ENCODE measurements at regions not wholly inside any gene's neighbourhood (a gene's known extent, or its start where the extent isn't known, plus 50 kb on each side); places are given as distances from the start of the nearest gene placed in this dataset.

DNA sequence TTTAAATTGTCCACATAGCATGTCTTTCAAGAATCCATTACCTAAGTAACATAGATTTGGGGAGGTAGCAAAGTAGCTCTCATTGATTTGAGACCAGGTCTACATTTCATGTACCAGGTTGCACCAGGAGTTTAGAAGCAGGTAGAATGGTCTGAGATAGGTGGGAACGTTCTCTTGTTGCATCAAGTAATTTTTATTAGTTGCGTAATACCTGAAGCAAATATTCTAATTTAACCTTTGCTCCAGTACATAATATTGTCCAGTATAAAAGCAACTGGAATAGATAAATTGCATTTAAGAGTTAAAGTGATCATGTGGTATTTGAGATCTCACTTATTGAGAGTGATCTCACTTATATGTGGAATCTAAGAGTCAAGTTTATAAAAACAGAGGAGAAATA, 597.1 kb upstream of the PRMT6 start:
- H3K23ac ChIP-seq (ENCODE audit: insufficient read length, low read depth, low read length), result no peak overlapping the region
- no peak overlapping the region for H2BK12ac ChIP-seq (ENCODE audit: insufficient read length, low read depth, low read length)
- TF ChIP-seq CTCF (conservative IDR thresholded peaks at IDR 0.05), result no peak
- no CpG with 5 or more reads among the region's 2 CpGs for WGBS (ENCODE audit: extremely low coverage, insufficient read length, low lambda C conversion rate)
- no peak overlapping the region for H4K8ac ChIP-seq (replicated peaks; ENCODE audit: insufficient read length, low read depth, low read length)
- no peaks in the 10 kb centered on the region for H3K23me2 ChIP-seq (ENCODE audit: insufficient read length, low read depth, low read length, poor library complexity, severe bottlenecking)
- H3K4me2 ChIP-seq (ENCODE audit: insufficient read depth, insufficient read length, low read length), result no peak overlapping the region
- H4K5ac ChIP-seq (ENCODE audit: insufficient read length, low read depth, low read length), result no peak overlapping the region
- no peak overlapping the region for H3K4ac ChIP-seq (ENCODE audit: low read depth, low read length)
- H3K79me1 ChIP-seq (ENCODE audit: insufficient read depth, low read depth, low read length, poor library complexity, severe bottlenecking), result no peaks in the 10 kb centered on the region
- no peak overlapping the region for H2AFZ ChIP-seq (ENCODE audit: low read length)
- H2BK20ac ChIP-seq (ENCODE audit: low read depth, low read length, poor library complexity, severe bottlenecking), result no peak overlapping the region
- no peaks in the 10 kb centered on the region for H4K20me1 ChIP-seq (ENCODE audit: control insufficient read depth, insufficient read depth, insufficient read length)
- H3K14ac ChIP-seq (ENCODE audit: insufficient read depth, low read length), result no peak overlapping the region
- H3T11ph ChIP-seq (ENCODE audit: low read length), result no peak overlapping the region
- H2BK5ac ChIP-seq (ENCODE audit: insufficient read length, low read length), result no peak overlapping the region
- H3K4me3 Mint-ChIP-seq, result no peak overlapping the region
- no peak overlapping the region for H3K9ac ChIP-seq (ENCODE audit: extremely low read depth, insufficient read length, low read length)
- no peaks in the 10 kb centered on the region for H3K79me2 ChIP-seq (ENCODE audit: insufficient read depth, low read length)
- H2AK5ac ChIP-seq (ENCODE audit: insufficient read length, low read length), result no peak overlapping the region
- no peaks in the 10 kb centered on the region for H3K4me1 ChIP-seq (ENCODE audit: insufficient read depth, low read length)
- no peaks in the 10 kb centered on the region for H3K27me3 Mint-ChIP-seq (ENCODE audit: low read depth)
- no peak overlapping the region for H3K27ac ChIP-seq (ENCODE audit: insufficient read length, low read depth, low read length)
- no peak overlapping the region for H3K18ac ChIP-seq (ENCODE audit: insufficient read length, low read depth, low read length)
- no peaks in the 10 kb centered on the region for H3K9me3 Mint-ChIP-seq
- no peak overlapping the region for H3K27ac Mint-ChIP-seq
- no peak for DNase-seq
- no peaks in the 10 kb centered on the region for H3K27me3 ChIP-seq (ENCODE audit: insufficient read depth, low read length)
- H3K9me3 ChIP-seq (ENCODE audit: control insufficient read depth, low read depth, low read length), result no peaks in the 10 kb centered on the region
- H4K91ac ChIP-seq (ENCODE audit: insufficient read length, low read depth, low read length), result no peak overlapping the region
- no peak overlapping the region for H3K56ac ChIP-seq (ENCODE audit: insufficient read length, low read depth, low read length)
- no peaks in the 10 kb centered on the region for H3K36me3 Mint-ChIP-seq (ENCODE audit: insufficient read depth in 1 of 3, low read depth in 3 of 3)
- H3K4me1 Mint-ChIP-seq, result no peaks in the 10 kb centered on the region
- H2BK120ac ChIP-seq (ENCODE audit: low read depth, low read length, poor library complexity, severe bottlenecking), result no peak overlapping the region
- H2BK15ac ChIP-seq (ENCODE audit: low read depth, low read length), result no peak overlapping the region

All from H9 (cell line).